Glutamatergic neuron (in vitro differentiated cells): ENCODE measurements at regions not wholly inside any gene's neighbourhood (a gene's known extent, or its start where the extent isn't known, plus 50 kb on each side); places are given as distances from the start of the nearest gene placed in this dataset.

Experiments
- DNase-seq: peaks from one replicate; pipeline ENCODE4 v3.0.0; 2022
- H3K27ac Mint-ChIP-seq: one replicate; pipeline ENCODE4 v1.8.0; 2020; ENCODE audit warnings: mild to moderate bottlenecking, mixed read lengths, inconsistent platforms; ENCODE audit not compliant: unreplicated experiment
- H3K27me3 Mint-ChIP-seq: one replicate; pipeline ENCODE4 v1.8.0; 2020; ENCODE audit warnings: mild to moderate bottlenecking, moderate library complexity, mixed read lengths, inconsistent platforms; ENCODE audit not compliant: unreplicated experiment
- H3K36me3 Mint-ChIP-seq: one replicate; pipeline ENCODE4 v1.8.0; 2020; ENCODE audit warnings: mild to moderate bottlenecking, mixed read lengths, inconsistent platforms; ENCODE audit not compliant: unreplicated experiment
- H3K4me1 Mint-ChIP-seq: one replicate; pipeline ENCODE4 v1.8.0; 2020; ENCODE audit warnings: mild to moderate bottlenecking, low read depth, mixed read lengths, inconsistent platforms; ENCODE audit not compliant: unreplicated experiment
- H3K4me3 Mint-ChIP-seq: one replicate; pipeline ENCODE4 v1.8.0; 2020; ENCODE audit warnings: mild to moderate bottlenecking, mixed read lengths, inconsistent platforms; ENCODE audit not compliant: unreplicated experiment
- H3K9me3 Mint-ChIP-seq: one replicate; pipeline ENCODE4 v1.8.0; 2020; ENCODE audit warnings: mild to moderate bottlenecking, moderate library complexity, mixed read lengths, inconsistent platforms; ENCODE audit not compliant: unreplicated experiment
- TF ChIP-seq, protein P1 (sequence below): fragments of 200-600 bp; sonication (generic); IDR thresholded peaks from one replicate; pipeline ENCODE4 v1.5.0; 2021; ENCODE audit not compliant: partially characterized antibody, unreplicated experiment

DNA sequence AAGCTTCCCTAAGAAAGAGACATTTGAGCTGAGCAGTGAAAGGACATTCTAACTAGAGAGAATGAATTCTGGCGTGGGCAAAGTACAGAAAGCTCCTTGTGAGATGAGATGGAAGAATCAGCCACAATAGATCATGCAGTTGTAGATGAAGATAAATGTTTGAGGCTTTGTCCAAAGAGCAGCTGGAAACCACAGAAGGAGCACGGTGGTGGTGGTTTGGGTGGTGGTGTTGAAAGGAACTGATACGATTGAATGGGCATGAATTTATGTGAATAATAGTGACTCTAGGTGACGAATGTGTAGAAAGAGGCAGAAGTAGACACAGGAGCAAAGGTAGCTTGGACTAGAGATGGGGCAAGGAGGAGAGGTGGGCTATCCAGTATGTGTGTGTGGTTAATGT, 260.5 kb upstream of the TMTC1 start:
- Mint-ChIP-seq H3K27ac (no peak overlapping the region), H3K27me3 (no peaks in the 10 kb centered on the region), H3K4me3 (no peak overlapping the region), H3K9me3 (no peaks in the 10 kb centered on the region), H3K4me1 (no peaks in the 10 kb centered on the region), H3K36me3 (no peaks in the 10 kb centered on the region)
- no peak for DNase-seq
- TF ChIP-seq, protein P1, sequence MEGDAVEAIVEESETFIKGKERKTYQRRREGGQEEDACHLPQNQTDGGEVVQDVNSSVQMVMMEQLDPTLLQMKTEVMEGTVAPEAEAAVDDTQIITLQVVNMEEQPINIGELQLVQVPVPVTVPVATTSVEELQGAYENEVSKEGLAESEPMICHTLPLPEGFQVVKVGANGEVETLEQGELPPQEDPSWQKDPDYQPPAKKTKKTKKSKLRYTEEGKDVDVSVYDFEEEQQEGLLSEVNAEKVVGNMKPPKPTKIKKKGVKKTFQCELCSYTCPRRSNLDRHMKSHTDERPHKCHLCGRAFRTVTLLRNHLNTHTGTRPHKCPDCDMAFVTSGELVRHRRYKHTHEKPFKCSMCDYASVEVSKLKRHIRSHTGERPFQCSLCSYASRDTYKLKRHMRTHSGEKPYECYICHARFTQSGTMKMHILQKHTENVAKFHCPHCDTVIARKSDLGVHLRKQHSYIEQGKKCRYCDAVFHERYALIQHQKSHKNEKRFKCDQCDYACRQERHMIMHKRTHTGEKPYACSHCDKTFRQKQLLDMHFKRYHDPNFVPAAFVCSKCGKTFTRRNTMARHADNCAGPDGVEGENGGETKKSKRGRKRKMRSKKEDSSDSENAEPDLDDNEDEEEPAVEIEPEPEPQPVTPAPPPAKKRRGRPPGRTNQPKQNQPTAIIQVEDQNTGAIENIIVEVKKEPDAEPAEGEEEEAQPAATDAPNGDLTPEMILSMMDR, result no peak

DNA sequence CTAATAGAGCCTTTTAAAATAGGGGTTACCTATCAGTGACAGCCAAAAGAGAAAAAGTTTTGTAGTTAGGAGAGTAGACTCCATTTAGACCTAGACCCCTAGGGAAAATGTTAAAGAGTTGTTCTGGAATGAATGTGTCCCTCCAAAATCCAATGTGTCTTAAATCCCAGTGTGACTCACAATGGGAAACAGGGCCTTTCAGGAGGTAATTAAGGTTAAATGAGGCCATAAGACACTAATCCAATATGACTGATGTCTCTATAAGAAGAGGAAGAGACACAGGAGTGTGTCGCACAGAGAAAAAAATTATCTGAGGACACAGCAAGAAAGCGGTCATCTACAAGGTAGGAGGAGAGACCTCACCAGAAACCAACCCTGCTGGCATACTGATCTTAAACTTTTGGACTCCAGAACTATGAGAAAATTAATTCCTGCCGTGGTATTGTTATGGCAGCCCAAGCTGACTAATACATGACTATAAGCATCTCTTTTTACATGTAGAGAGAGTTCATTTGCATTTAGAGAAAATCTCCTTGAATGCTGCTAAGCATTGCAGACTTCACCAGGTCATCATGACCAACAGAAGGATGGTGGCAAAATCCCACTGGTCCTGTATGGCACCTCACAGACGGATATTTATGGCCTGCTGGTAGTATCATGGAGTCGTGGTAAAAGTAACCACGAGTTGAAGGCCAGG, 259.6 kb upstream of the TMTC1 start:
- TF ChIP-seq, protein P1, result no peak
- no peak overlapping the region for H3K4me3 Mint-ChIP-seq
- H3K27me3 Mint-ChIP-seq, result no peaks in the 10 kb centered on the region
- no peaks in the 10 kb centered on the region for H3K9me3 Mint-ChIP-seq
- H3K4me1 Mint-ChIP-seq, result no peaks in the 10 kb centered on the region
- no peaks in the 10 kb centered on the region for H3K36me3 Mint-ChIP-seq
- DNase-seq, result no peak
- no peak overlapping the region for H3K27ac Mint-ChIP-seq

DNA sequence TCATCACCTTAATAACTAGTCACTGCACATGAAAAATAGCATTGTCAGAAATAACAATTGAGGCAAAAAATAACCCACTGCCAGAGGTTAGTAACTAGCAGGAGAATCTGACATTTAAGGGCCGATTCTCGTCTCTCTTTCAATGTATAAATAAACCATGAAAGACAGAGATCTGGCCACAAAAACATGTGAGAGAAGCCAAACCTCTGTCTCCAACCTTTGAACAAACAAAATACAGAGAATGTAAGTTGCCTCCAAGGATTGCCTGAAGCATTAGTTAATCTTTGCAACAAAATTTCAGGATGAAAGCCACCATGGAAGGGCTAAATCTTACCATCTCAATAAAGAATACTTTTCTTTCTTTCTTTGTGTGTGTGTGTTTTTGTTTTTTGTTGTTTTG, 257.4 kb upstream of the TMTC1 start:
- no peaks in the 10 kb centered on the region for H3K4me1 Mint-ChIP-seq
- no peaks in the 10 kb centered on the region for H3K36me3 Mint-ChIP-seq
- TF ChIP-seq, protein P1, result no peak
- H3K27ac Mint-ChIP-seq, result no peak overlapping the region
- no peaks in the 10 kb centered on the region for H3K9me3 Mint-ChIP-seq
- no peak for DNase-seq
- no peaks in the 10 kb centered on the region for H3K27me3 Mint-ChIP-seq
- no peak overlapping the region for H3K4me3 Mint-ChIP-seq

DNA sequence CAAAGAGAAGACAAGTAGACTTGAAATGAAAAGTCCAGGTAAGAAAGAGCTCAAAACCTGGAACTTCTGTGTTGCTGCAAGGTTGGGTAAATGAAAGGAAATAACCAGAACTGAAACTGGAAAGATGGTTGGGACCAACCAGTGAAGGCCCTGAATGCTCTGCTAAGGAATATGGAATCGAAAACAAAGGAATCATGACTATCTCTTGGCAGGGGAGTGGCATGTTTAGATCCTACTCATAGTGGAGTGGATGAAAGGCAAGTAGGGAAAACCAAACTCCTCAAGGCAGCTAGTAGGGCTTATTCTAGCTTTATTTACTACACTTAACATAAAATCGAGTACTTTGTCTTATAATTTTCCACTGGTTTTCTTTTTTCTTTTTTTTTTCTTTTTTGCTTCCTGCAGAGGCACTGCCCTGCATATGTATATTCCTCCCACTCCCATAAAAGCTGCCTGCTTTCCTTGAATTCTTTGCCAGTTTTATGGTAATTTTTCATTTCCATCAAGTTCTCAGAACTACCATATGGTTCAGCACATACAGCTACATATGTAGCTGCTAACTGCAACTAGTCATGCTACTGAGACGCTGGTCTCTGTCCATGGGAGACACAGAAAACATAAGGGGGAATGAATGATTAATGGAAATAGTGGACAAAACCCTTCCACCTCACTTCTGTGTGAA, 247.1 kb upstream of the TMTC1 start:
- peaks cover 2% of the 10 kb centered on the region for H3K27me3 Mint-ChIP-seq
- no peaks in the 10 kb centered on the region for H3K4me1 Mint-ChIP-seq
- DNase-seq, result no peak
- H3K4me3 Mint-ChIP-seq, result no peak overlapping the region
- no peaks in the 10 kb centered on the region for H3K9me3 Mint-ChIP-seq
- H3K27ac Mint-ChIP-seq, result no peak overlapping the region
- no peaks in the 10 kb centered on the region for H3K36me3 Mint-ChIP-seq
- TF ChIP-seq, protein P1, result no peak

DNA sequence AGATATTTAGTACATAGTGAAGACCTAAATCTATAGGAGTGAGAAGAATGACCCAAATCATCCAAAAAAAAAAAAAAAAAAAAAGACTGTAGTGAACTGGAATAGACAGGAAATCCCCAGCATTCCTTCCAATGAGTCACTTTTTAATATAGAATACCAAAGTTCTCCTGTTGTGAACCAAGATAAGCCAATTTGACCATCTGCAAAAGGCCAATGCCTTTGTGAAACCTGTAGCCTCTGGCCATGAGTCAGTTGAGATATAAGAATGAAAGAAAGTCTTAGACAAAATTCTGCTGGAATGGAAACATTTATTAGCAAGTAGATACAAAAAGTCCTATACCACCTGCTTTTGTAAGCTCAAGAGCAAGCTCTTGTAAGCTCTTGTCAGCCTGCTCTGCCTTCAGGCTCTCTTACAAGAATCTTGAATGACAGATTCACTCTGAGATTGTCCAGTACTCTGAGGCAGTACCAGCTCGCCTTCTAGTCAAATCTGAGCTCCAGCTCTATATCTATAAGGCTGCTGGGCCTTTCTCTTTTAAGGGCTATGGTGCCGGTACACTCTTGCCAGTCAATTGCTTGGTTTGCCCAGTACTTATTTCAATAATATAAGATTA, 243.0 kb upstream of the TMTC1 start:
- peaks cover 1% of the 10 kb centered on the region for H3K9me3 Mint-ChIP-seq
- H3K27ac Mint-ChIP-seq, result no peak overlapping the region
- no peak for DNase-seq
- H3K27me3 Mint-ChIP-seq, result peaks cover 2% of the 10 kb centered on the region
- TF ChIP-seq, protein P1, result no peak
- H3K4me3 Mint-ChIP-seq, result no peak overlapping the region
- no peaks in the 10 kb centered on the region for H3K4me1 Mint-ChIP-seq
- H3K36me3 Mint-ChIP-seq, result peaks cover 5% of the 10 kb centered on the region
